CD4-positive, alpha-beta T cell treated with Interleukin-15 for 1 hour (primary cell): ENCODE measurements at regions not wholly inside any gene's neighbourhood (a gene's known extent, or its start where the extent isn't known, plus 50 kb on each side); places are given as distances from the start of the nearest gene placed in this dataset.

Experiments used
- DNase-seq: peaks from one replicate; pipeline ENCODE4 v3.0.0-alpha.2; 2020

GRCh38 chr14:32254952-32255679 is 52.0 kb upstream of the RNU6-8 start:
- DNase-seq = peak; percentile 25

GRCh38 chr14:32255789-32256188 is 52.7 kb upstream of the RNU6-8 start:
- DNase-seq = no peak

- DNase-seq = no peak
Observed at GRCh38 chr14:32256576-32256975, 53.5 kb upstream of the RNU6-8 start.

GRCh38 chr14:32258336-32258993 is 55.4 kb upstream of the RNU6-8 start:
- no peak for DNase-seq

GRCh38 chr14:32259368-32260013 is 56.4 kb upstream of the RNU6-8 start:
- DNase-seq = no peak

GRCh38 chr14:32263939-32264567 is 61.0 kb upstream of the RNU6-8 start:
- no peak for DNase-seq

- no peak for DNase-seq
Observed at GRCh38 chr14:32265584-32265983, 62.5 kb upstream of the RNU6-8 start.

GRCh38 chr14:32277998-32278397 is 51.1 kb upstream of the AKAP6 start:
- DNase-seq = no peak
